NT2/D1 (cell line): ENCODE measurements at regions not wholly inside any gene's neighbourhood (a gene's known extent, or its start where the extent isn't known, plus 50 kb on each side); places are given as distances from the start of the nearest gene placed in this dataset.

Experiments
- SUZ12 ChIP-seq: IDR thresholded peaks from 2 replicates; pipeline ENCODE4 v1.6.1; 2011; ENCODE audit not compliant: insufficient read length, insufficient read depth; ENCODE audit errors: extremely low read depth
- YY1 ChIP-seq: IDR thresholded peaks from 2 replicates; pipeline ENCODE4 v1.6.1; 2011; ENCODE audit not compliant: insufficient read length, insufficient read depth
- ZNF274 ChIP-seq: IDR thresholded peaks from 2 replicates; pipeline ENCODE4 v1.6.1; 2011; ENCODE audit warnings: mild to moderate bottlenecking, low read depth, low read length

DNA sequence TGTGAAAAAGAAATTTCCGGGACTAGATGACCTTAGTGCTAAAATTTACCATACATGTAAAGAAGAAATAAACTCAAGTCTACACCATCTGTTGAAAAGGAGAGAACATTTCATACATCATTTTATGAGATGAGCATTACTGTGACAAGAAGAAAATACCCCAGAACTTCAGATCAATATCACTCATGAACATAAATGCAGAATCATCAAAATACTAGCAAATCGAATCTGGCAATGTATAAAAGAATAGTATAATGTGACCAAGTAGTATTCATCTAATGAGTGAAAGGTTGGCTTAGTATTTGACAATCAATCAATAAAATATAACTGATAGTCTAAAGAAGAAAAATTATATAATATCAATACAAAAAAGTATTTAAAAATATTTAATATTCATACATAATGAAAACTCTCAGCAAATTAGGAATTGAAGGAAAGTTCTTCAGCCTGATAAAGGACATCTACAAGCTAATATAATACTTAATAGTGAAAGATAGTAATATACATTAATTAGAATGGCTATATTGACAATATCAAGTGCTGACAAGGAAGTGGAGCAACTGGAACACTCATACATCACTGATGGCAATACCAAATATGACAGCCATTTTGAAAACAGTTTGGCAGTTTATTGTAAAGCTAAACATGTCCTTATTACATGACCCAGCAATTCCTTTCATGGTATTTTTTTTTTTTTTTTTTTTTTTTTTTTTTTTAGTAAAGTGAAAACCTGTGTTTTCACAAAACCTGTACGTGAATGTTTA lies 231.4 kb upstream of the ZEB2 start:
- TF ChIP-seq YY1: no peak
- TF ChIP-seq ZNF274: no peak
- TF ChIP-seq SUZ12: no peak
